ENCODE measurements at regions not wholly inside any gene's neighbourhood (a gene's known extent, or its start where the extent isn't known, plus 50 kb on each side); places are given as distances from the start of the nearest gene placed in this dataset.

DNA sequence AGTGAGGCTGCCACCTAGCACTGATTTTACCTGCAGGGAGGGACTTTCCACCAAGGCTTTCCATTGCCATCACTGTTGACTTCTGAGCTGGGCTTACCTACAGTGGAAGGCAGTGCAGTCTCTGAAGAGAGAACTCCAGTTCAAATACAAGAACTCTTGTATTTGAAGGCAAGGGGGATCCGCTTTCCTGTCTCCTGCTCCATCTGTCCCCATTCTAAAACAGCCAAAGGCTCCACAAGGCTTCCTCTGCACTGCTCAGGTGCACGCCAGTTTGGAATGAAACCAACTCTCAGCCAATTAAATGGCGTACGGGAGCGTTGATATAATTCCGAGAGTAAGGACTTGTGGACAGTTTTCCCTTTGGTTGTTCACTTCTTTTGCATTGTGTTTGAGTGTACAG, 66.0 kb upstream of the CXCL14 start:
- Histone ChIP-seq H3K9me3 (ENCODE audit: control insufficient read depth, low read length) (no peaks in the 10 kb centered on the region), H3K27ac (no peak overlapping the region), H3K79me2 (no peaks in the 10 kb centered on the region), H2AFZ (no peak overlapping the region), H3K36me3 (ENCODE audit: control insufficient read depth, insufficient read depth, low read length) (no peaks in the 10 kb centered on the region), H3K4me3 (ENCODE audit: low read depth, low read length) (no peak overlapping the region), H3K4me1 (no peaks in the 10 kb centered on the region), H3K9ac (no peak overlapping the region), H3K4me2 (ENCODE audit: low read length) (no peak overlapping the region), H3K27me3 (ENCODE audit: control insufficient read depth, insufficient read depth, low read length) (no peaks in the 10 kb centered on the region)
- TF ChIP-seq, protein P1, sequence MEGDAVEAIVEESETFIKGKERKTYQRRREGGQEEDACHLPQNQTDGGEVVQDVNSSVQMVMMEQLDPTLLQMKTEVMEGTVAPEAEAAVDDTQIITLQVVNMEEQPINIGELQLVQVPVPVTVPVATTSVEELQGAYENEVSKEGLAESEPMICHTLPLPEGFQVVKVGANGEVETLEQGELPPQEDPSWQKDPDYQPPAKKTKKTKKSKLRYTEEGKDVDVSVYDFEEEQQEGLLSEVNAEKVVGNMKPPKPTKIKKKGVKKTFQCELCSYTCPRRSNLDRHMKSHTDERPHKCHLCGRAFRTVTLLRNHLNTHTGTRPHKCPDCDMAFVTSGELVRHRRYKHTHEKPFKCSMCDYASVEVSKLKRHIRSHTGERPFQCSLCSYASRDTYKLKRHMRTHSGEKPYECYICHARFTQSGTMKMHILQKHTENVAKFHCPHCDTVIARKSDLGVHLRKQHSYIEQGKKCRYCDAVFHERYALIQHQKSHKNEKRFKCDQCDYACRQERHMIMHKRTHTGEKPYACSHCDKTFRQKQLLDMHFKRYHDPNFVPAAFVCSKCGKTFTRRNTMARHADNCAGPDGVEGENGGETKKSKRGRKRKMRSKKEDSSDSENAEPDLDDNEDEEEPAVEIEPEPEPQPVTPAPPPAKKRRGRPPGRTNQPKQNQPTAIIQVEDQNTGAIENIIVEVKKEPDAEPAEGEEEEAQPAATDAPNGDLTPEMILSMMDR (IDR thresholded peaks at IDR 0.05), result no peak

- no peaks in the 10 kb centered on the region for H3K36me3 ChIP-seq (ENCODE audit: control insufficient read depth, insufficient read depth, low read length)
- no peak overlapping the region for H2AFZ ChIP-seq
- no peak overlapping the region for H3K4me2 ChIP-seq (ENCODE audit: low read length)
- H3K27ac ChIP-seq, result no peak overlapping the region
- TF ChIP-seq, protein P1 (IDR thresholded peaks at IDR 0.05), result no peak
- no peaks in the 10 kb centered on the region for H3K27me3 ChIP-seq (ENCODE audit: control insufficient read depth, insufficient read depth, low read length)
- H3K9me3 ChIP-seq (ENCODE audit: control insufficient read depth, low read length), result no peaks in the 10 kb centered on the region
- H3K4me1 ChIP-seq, result no peaks in the 10 kb centered on the region
- H3K4me3 ChIP-seq (ENCODE audit: low read depth, low read length), result no peak overlapping the region
- no peak overlapping the region for H3K9ac ChIP-seq
- no peaks in the 10 kb centered on the region for H3K79me2 ChIP-seq
Observed at GRCh38 chr5:135643881-135644766, 65.3 kb upstream of the CXCL14 start.

DNA sequence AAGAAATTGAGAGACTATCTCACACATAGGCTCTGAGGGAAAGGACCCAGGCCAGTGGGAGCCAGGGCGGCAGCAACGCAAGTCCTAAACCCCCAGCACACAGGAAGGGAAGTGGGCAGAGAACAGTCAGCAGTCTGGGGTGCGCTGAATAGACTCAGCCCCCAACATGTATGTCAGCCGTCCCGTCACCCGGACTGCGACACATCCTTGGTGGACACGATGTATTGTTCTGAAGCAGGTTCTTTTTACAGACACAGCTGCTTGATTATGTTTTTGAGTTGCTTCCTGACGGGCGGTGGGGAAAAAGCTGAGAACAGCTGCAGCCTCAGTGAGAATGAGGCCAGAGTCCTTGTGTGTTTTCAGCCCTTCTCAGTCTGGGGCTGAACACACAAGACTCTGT, 64.1 kb upstream of the CXCL14 start:
- no peak overlapping the region for H3K4me2 ChIP-seq (ENCODE audit: low read length)
- H3K27me3 ChIP-seq (ENCODE audit: control insufficient read depth, insufficient read depth, low read length), result no peaks in the 10 kb centered on the region
- TF ChIP-seq, protein P1 (IDR thresholded peaks at IDR 0.05), result no peak
- H2AFZ ChIP-seq, result no peak overlapping the region
- H3K27ac ChIP-seq, result no peak overlapping the region
- H3K4me1 ChIP-seq, result no peaks in the 10 kb centered on the region
- no peak overlapping the region for H3K9ac ChIP-seq
- H3K79me2 ChIP-seq, result no peaks in the 10 kb centered on the region
- no peaks in the 10 kb centered on the region for H3K9me3 ChIP-seq (ENCODE audit: control insufficient read depth, low read length)
- no peak overlapping the region for H3K4me3 ChIP-seq (ENCODE audit: low read depth, low read length)
- H3K36me3 ChIP-seq (ENCODE audit: control insufficient read depth, insufficient read depth, low read length), result no peaks in the 10 kb centered on the region

DNA sequence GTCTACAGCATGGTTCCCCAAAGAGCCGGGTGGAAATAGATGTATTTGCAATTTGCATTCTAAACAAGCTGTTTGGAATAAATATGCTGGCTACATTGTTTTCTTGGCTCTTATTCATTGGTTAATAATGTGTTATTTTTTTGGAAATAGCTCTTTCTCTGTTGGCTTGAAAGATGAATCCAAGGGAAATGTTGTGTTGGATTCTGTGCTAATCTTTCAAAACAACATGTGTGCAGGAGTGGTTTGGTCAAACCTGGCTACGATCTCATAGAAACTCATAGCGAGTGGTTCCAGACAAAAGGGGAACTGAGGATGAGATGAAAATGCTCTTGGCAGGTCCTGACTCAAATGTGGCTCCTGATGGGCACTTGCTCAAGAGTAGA, 63.7 kb upstream of the CXCL14 start:
- Histone ChIP-seq H3K27me3 (ENCODE audit: control insufficient read depth, insufficient read depth, low read length) (no peaks in the 10 kb centered on the region), H2AFZ (no peak overlapping the region), H3K79me2 (no peaks in the 10 kb centered on the region), H3K27ac (no peak overlapping the region), H3K9ac (no peak overlapping the region), H3K4me3 (ENCODE audit: low read depth, low read length) (no peak overlapping the region), H3K36me3 (ENCODE audit: control insufficient read depth, insufficient read depth, low read length) (no peaks in the 10 kb centered on the region), H3K4me2 (ENCODE audit: low read length) (no peak overlapping the region), H3K4me1 (no peaks in the 10 kb centered on the region), H3K9me3 (ENCODE audit: control insufficient read depth, low read length) (no peaks in the 10 kb centered on the region)
- TF ChIP-seq, protein P1 (IDR thresholded peaks at IDR 0.05), result no peak

Measured in parathyroid adenoma (tissue), 2 donors.